Heart left ventricle (tissue), 16 donors: ENCODE measurements at regions not wholly inside any gene's neighbourhood (a gene's known extent, or its start where the extent isn't known, plus 50 kb on each side); places are given as distances from the start of the nearest gene placed in this dataset.

Experiments used
- ATAC-seq, 4 donors: fragments of 200-7000 bp; cut with Tn5 transposase; one replicate each; pipeline ENCODE4 v1.9.1; 2020 to 2022; ENCODE audit warnings: moderate library complexity in 4 of 4, mild to moderate bottlenecking in 3 of 4, moderate number of reproducible peaks in 1 of 4
- DNase-seq, 5 donors: peaks; one replicate each; pipeline ENCODE4 v3.0.0-alpha.2; 2020
- H3K27ac ChIP-seq, 12 donors: fragments of 200-600 bp; sonication (generic) in 4 of 12; one replicate each; pipeline versions ENCODE4 v1.5.0 to v1.8.0; 2016 to 2022; ENCODE audit warnings: mild to moderate bottlenecking in 2 of 12
- H3K27me3 ChIP-seq, 9 donors: fragments of 200-600 bp; sonication (generic) in 2 of 9; one replicate each; pipeline versions ENCODE4 v1.5.1 to v1.8.0; 2016 to 2022; ENCODE audit warnings: mild to moderate bottlenecking in 3 of 9
- H3K36me3 ChIP-seq, 9 donors: fragments of 200-600 bp; sonication (generic) in 2 of 9; one replicate each; pipeline versions ENCODE4 v1.5.0 to v1.8.0; 2018 to 2022; ENCODE audit warnings: mild to moderate bottlenecking in 2 of 9
- H3K4me1 ChIP-seq, 12 donors: fragments of 200-600 bp; sonication (generic) in 4 of 12; one replicate each; pipeline versions ENCODE4 v1.5.0 to v1.8.0; 2016 to 2022; ENCODE audit warnings: mild to moderate bottlenecking in 3 of 12
- H3K4me3 ChIP-seq, 12 donors: fragments of 200-600 bp; sonication (generic) in 4 of 12; one replicate each; pipeline versions ENCODE4 v1.5.0 to v1.8.0; 2017 to 2022; ENCODE audit warnings: mild to moderate bottlenecking in 9 of 12, moderate library complexity in 4 of 12
- H3K9me3 ChIP-seq, 12 donors: fragments of 200-600 bp; sonication (generic) in 4 of 12; one replicate each; pipeline versions ENCODE4 v1.5.0 to v1.8.0; 2016 to 2022; ENCODE audit warnings: mild to moderate bottlenecking in 1 of 12
- POLR2A ChIP-seq, 2 donors: fragments of 450-650 bp; IDR thresholded peaks; one replicate each; pipeline ENCODE4 v1.6.1; 2017; ENCODE audit warnings: antibody characterized with exemption in 2 of 2, mild to moderate bottlenecking in 2 of 2, moderate library complexity in 2 of 2
- WGBS, 4 donors: extraction: QIAGEN DNeasy Blood & Tissue Kit in 2 of 4; methylation state at CpG; one replicate each; pipeline versions ENCODE4 v1.1.5 to v1.1.7; 2013 to 2018; 5-methylcytosine and 5-hydroxymethylcytosine counted together
- intact Hi-C, 10 donors: fragments of 100-400 bp; cut with DNase I; formaldehyde crosslinking; loops; one replicate each; pipeline versions ENCODE4 v1.11.1 to v1.14.2; 2022
- TF ChIP-seq, protein P1 (sequence below), 12 donors: fragments of 200-600 bp; sonication (generic) in 4 of 12; IDR thresholded peaks; one replicate each; pipeline versions ENCODE4 v1.5.0 to v1.8.0; 2018 to 2022; ENCODE audit warnings: antibody characterized with exemption in 12 of 12, mild to moderate bottlenecking in 5 of 12
- donor health status: ischemic (EF 13 %, LVEDD 7.1; RV severe dilation, severe dysfunction).
- donor health status: healthy with polysubstance abuse.
- donor health status: DM: no; HTN: yes; CAD: no.
- donor health status: DM: no; HTN: no; CAD: no.
- donor health status: ischemic (EF 25% LVEDD 6.9; RV normal size, moderate dysfunction).
- donor health status: ischemic (EF 25% LVEDD 5.7; RV mildly dilated, moderate dysfunction).
- donor health status: healthy.
- donor health status: DM: yes; HTN: yes; CAD: no.
- donor health status: ischemic (EF 35%, LVEDD 5.7; RV mildly dilated, moderate dysfunction).
- donor health status: nonischemic (EF 11% LVEDD 7.7; RV severe dilation, severe dysfunction).
- donor health status: DM: yes; HTN: yes; CAD: no.
- donor health status: PGD.
- donor health status: ischemic (EF 29% LVEDD 5.4; RV normal size, mild dysfunction).
- donor health status: nonischemic (EF 23%, LVEDD 6.1; RV moderate dilation, normal function).

- intact Hi-C loops, result loop anchor here in 1 of 10 donors (10.0 kb wide), 1 partner anchor 118 kb away; the partner anchor contains the start of gene MEF2A
- WGBS, 4 donors, result 89 to 93% (median 93%) methylated on average over 32 to 35 of the region's 35 CpGs
- Histone ChIP-seq H3K4me1 (peaks cover 5 to 74% (median 50%) of the 10 kb centered on the region in 12 donors), H3K27ac (peak overlapping the region in 1 of 12 donors; percentile 26), H3K9me3 (no peaks in the 10 kb centered on the region), H3K27me3 (no peaks in the 10 kb centered on the region), H3K4me3 (no peak overlapping the region), H3K36me3 (no peaks in the 10 kb centered on the region)
- TF ChIP-seq, protein P1, sequence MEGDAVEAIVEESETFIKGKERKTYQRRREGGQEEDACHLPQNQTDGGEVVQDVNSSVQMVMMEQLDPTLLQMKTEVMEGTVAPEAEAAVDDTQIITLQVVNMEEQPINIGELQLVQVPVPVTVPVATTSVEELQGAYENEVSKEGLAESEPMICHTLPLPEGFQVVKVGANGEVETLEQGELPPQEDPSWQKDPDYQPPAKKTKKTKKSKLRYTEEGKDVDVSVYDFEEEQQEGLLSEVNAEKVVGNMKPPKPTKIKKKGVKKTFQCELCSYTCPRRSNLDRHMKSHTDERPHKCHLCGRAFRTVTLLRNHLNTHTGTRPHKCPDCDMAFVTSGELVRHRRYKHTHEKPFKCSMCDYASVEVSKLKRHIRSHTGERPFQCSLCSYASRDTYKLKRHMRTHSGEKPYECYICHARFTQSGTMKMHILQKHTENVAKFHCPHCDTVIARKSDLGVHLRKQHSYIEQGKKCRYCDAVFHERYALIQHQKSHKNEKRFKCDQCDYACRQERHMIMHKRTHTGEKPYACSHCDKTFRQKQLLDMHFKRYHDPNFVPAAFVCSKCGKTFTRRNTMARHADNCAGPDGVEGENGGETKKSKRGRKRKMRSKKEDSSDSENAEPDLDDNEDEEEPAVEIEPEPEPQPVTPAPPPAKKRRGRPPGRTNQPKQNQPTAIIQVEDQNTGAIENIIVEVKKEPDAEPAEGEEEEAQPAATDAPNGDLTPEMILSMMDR (IDR thresholded peaks at IDR 0.05), result no peak
- no peak for TF ChIP-seq POLR2A (IDR thresholded peaks at IDR 0.05)
- DNase-seq, result peak in 1 of 5 donors; percentile 16
- no peak for ATAC-seq
Measured at GRCh38 chr15:99446565-99447496, 119.0 kb upstream of the MEF2A start.

DNA sequence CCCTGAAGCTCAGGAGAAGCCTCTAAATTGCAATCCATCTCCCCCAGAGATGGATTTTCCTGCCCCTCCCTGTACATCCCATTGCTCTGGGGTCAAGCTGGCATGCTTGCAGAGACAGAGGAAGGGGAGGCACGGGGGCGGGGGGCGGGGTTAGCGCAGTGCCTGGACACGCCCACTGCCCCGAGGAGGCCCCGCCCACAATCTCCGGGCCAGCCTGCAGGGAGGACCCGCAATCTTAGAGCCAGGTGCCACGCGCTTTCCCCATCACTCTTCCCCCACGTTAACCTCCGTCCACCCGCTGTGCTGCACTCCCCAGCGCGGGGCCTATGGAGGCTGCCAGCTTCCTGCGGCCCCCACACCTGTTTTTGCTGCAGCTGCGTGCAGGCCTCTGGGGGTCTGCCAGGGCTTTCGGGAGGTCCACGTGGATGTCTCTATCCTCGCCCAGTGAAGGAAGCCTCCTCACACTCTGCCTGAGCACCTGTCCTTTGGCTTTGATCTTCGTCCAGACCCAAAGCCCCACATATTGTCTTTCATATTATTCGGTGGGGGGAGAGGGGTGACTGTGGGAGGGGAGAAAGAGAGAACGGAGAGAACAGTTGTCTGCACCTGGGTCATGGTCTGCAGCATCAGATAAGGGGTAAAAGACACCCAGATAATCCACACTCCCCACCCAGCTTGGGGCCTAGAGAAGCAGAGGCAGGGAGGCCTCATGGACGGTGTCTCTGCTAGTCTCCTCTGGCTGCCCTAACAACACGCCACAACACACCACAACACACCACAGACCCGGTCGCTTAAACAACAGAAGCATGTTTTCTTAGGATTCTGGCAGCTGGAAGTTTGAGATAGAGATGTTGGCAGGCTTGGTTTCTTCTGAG, 118.0 kb upstream of the MEF2A start:
- H3K36me3 ChIP-seq, result no peaks in the 10 kb centered on the region
- H3K27ac ChIP-seq, result peak overlapping the region in 3 of 12 donors; percentile 9 to 26 (median 14)
- 50 to 70% (median 57%) methylated on average over 17 to 28 of the region's 28 CpGs for WGBS, 4 donors
- intact Hi-C loops, result loop anchor here in 1 of 10 donors (10.0 kb wide), 1 partner anchor 117 kb away; the partner anchor contains the start of gene MEF2A
- no peaks in the 10 kb centered on the region for H3K27me3 ChIP-seq
- no peaks in the 10 kb centered on the region for H3K9me3 ChIP-seq
- no peak overlapping the region for H3K4me3 ChIP-seq
- DNase-seq (peak in 1 of 5 donors; percentile 18), ATAC-seq (no peak)
- TF ChIP-seq, protein P1 (IDR thresholded peaks at IDR 0.05), result no peak
- TF ChIP-seq POLR2A (IDR thresholded peaks at IDR 0.05), result no peak
- peaks cover 5 to 74% (median 51%) of the 10 kb centered on the region in 12 donors for H3K4me1 ChIP-seq

GRCh38 chr15:99449514-99449913, 116.3 kb upstream of the MEF2A start:
- no peaks in the 10 kb centered on the region for H3K9me3 ChIP-seq
- no peaks in the 10 kb centered on the region for H3K27me3 ChIP-seq
- peaks cover 8 to 75% (median 55%) of the 10 kb centered on the region in 12 donors for H3K4me1 ChIP-seq
- H3K27ac ChIP-seq, result peak overlapping the region in 7 of 12 donors; percentile 2 to 98 (median 75)
- 59 to 74% (median 73%) methylated on average over 4 of the region's 4 CpGs for WGBS, 4 donors
- no peak overlapping the region for H3K4me3 ChIP-seq
- no peak for DNase-seq
- intact Hi-C loops, result loop anchor here in 1 of 10 donors (10.0 kb wide), 1 partner anchor 115 kb away; the partner anchor contains the start of gene MEF2A
- TF ChIP-seq POLR2A (IDR thresholded peaks at IDR 0.05), result no peak
- TF ChIP-seq, protein P1 (IDR thresholded peaks at IDR 0.05), result no peak
- no peaks in the 10 kb centered on the region for H3K36me3 ChIP-seq
- no peak for ATAC-seq
